ENCODE measurements at regions not wholly inside any gene's neighbourhood (a gene's known extent, or its start where the extent isn't known, plus 50 kb on each side); places are given as distances from the start of the nearest gene placed in this dataset.

GRCh38 chr2:235366390-235366789 is 127.5 kb upstream of the AGAP1 start:
- TF ChIP-seq ZNF423 (tag by site-specific recombination; IDR thresholded peaks at IDR 0.05) (no peak), CTCF (tag by site-specific recombination; IDR thresholded peaks at IDR 0.05) (no peak), ZBTB8A (tag by site-specific recombination; IDR thresholded peaks at IDR 0.05) (no peak)

All from HEK293 (cell line).